Left ventricle myocardium superior (tissue), 1 donor: ENCODE measurements at regions not wholly inside any gene's neighbourhood (a gene's known extent, or its start where the extent isn't known, plus 50 kb on each side); places are given as distances from the start of the nearest gene placed in this dataset.
"Not testable (repeated sequence)": the region's sequence is repeated elsewhere in the genome, so short reads cannot be mapped to it uniquely, and the experiment has no call there.

ENCODE experiments used
- ATAC-seq: fragments of 200-7000 bp; cut with Tn5 transposase; one replicate; pipeline ENCODE4 v1.9.1; 2020; ENCODE audit warnings: mild to moderate bottlenecking, moderate library complexity
- DNase-seq: peaks from one replicate; pipeline ENCODE4 v3.0.0-alpha.2; 2020
- intact Hi-C: fragments of 100-400 bp; cut with micrococcal nuclease; formaldehyde crosslinking; loops from one replicate; pipeline ENCODE4 v1.11.0; 2022
- donor health status: DM: no; HTN: yes; CAD: no; lungs with severe emphysema.

GRCh38 chr16:26475596-26475995 is 591.1 kb upstream of the C16orf82 start:
- no peak for ATAC-seq
- DNase-seq = no peak
- intact Hi-C loops = no loop called here

GRCh38 chr16:26491101-26491670 is 575.5 kb upstream of the C16orf82 start:
- ATAC-seq = no peak
- no peak for DNase-seq
- intact Hi-C loops = no loop called here

DNA sequence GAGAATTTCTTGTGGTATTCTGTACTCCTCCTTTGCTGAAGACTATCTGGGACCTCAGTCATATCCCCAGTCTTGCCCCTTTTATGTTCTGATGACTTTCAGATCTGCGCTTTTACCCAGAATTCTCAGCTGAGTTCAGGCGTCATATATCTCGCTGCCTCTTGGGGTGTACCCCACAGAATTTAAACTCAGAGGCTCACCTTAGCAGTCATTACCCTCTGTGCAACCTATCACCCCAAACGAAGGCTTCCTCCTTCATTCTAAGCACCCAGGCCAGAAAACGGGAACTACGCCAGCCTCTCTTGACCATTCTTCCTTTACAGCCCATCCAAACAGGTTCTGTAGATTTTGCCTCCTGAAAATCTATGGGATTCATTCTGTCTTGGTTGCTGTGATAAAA is 574.8 kb upstream of the C16orf82 start:
- DNase-seq (no peak), ATAC-seq (no peak)
- intact Hi-C loops = no loop called here

GRCh38 chr16:26493751-26494150 is 573.0 kb upstream of the C16orf82 start:
- intact Hi-C loops = no loop called here
- DNase-seq = no peak
- ATAC-seq = no peak

GRCh38 chr16:26497896-26498295 is 568.8 kb upstream of the C16orf82 start:
- intact Hi-C loops = no loop called here
- ATAC-seq (no peak), DNase-seq (no peak)

- DNase-seq = no peak
- intact Hi-C loops = no loop called here
- no peak for ATAC-seq
These were observed 566.4 kb upstream of the C16orf82 start for GRCh38 chr16:26500326-26500725.

DNA sequence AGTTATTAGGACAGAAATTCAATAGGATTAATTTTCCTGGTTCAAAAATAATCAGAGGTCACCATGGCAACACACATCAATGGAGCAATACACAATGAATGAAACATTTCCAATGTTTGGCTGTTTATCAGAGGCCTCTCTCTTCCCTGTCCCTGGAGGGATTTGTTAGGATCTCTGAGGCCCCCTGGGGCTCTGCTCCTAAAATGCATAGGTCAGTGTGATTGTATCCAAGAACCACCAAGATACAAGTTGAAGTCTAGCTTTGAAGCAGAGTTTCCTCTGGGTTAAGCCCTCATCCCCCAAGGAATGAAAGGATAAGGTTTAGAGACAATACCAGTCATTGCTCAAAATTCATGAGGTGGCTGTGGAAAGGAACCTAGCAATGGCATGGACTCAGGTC is 561.2 kb upstream of the C16orf82 start:
- no peak for DNase-seq
- intact Hi-C loops = no loop called here
- ATAC-seq = no peak

- intact Hi-C loops, DNase-seq, ATAC-seq: not testable (repeated sequence)
These were observed 557.8 kb upstream of the C16orf82 start for GRCh38 chr16:26508946-26509345.

GRCh38 chr16:26510924-26511323 is 555.8 kb upstream of the C16orf82 start:
- DNase-seq (no peak), ATAC-seq (no peak)
- intact Hi-C loops = no loop called here

- DNase-seq (no peak), ATAC-seq (no peak)
- intact Hi-C loops = no loop called here
These were observed 555.3 kb upstream of the C16orf82 start for GRCh38 chr16:26511463-26511862.

GRCh38 chr16:26521626-26522025 is 545.1 kb upstream of the C16orf82 start:
- no peak for ATAC-seq
- DNase-seq = no peak
- intact Hi-C loops = no loop called here

- intact Hi-C loops = no loop called here
- no peak for DNase-seq
These were observed 542.4 kb upstream of the C16orf82 start for GRCh38 chr16:26524281-26524680.

DNA sequence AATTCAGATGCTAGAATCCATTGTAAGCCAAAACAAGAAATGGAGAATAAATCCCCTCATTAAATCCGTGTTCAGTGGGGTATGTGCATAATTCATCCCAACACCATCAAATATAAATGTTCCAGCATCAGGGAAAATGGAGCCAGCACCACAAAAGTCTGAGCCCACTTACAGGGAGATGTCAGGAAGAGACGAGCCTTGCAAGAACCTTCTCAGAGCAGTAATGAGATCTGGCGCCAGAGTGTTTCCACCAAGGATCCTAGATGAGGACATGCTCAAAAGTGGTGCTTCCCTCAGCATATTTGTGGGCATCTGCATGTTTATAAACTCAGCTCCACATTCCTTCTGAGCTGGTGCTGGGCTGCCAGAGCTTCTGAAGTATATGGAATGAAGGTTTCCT is 541.9 kb upstream of the C16orf82 start:
- no peak for DNase-seq
- intact Hi-C loops = no loop called here
- no peak for ATAC-seq

More at GRCh38 chr16:26524281-26524680, 542.4 kb upstream of the C16orf82 start:
- no peak for ATAC-seq

GRCh38 chr16:26525856-26526255 is 540.9 kb upstream of the C16orf82 start:
- no peak for ATAC-seq
- intact Hi-C loops = no loop called here
- no peak for DNase-seq

GRCh38 chr16:26526633-26527032 is 540.1 kb upstream of the C16orf82 start:
- DNase-seq = no peak
- ATAC-seq = no peak
- intact Hi-C loops = no loop called here

- no peak for DNase-seq
- intact Hi-C loops = no loop called here
- ATAC-seq = no peak
These were observed 536.0 kb upstream of the C16orf82 start for GRCh38 chr16:26530584-26531289.

- intact Hi-C loops = no loop called here
- DNase-seq (no peak), ATAC-seq (no peak)
These were observed 535.4 kb upstream of the C16orf82 start for GRCh38 chr16:26531290-26531730.

GRCh38 chr16:26532456-26532855 is 534.3 kb upstream of the C16orf82 start:
- ATAC-seq (no peak), DNase-seq (no peak)
- intact Hi-C loops = no loop called here

DNA sequence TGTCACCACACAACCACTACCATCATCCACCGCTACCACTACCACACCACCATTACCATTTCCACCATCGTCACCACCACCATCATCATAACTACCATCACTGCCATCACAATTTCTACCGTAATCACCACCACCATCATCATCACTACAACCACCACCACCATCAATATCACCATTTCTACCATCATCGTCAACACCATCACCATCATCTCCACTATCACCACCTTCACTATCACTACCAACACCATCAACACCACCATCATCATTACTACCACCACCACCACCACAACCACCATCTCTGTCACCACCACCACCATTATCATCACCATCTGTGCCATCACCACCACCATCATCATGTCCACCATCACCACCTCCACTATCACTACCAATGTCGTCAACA is 524.5 kb upstream of the C16orf82 start:
- DNase-seq (no peak), ATAC-seq (no peak)
- intact Hi-C loops = no loop called here

DNA sequence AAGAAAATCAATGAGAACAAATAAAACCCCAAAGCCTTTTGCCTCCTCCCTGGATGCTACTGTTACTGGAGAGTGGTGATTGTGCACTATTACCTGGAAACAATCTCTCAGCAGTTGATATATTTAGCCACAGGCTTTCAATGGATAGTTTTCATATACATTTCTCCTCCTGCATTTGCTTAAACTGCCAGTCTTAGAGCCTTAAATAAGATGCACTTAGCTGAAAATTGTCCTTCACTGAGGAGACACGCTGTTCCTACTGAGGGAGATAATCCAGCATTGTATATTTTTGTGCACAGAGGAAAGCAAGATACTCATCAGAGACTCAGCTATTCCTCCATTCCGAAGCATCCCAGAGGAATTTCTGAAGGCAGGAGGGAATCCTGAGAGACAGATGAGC is 520.2 kb upstream of the C16orf82 start:
- intact Hi-C loops = no loop called here
- DNase-seq (no peak), ATAC-seq (no peak)

GRCh38 chr16:26547681-26548080 is 519.0 kb upstream of the C16orf82 start:
- ATAC-seq (no peak), DNase-seq (no peak)
- intact Hi-C loops = no loop called here
